Fibroblast of pulmonary artery (primary cell): ENCODE measurements at regions not wholly inside any gene's neighbourhood (a gene's known extent, or its start where the extent isn't known, plus 50 kb on each side); places are given as distances from the start of the nearest gene placed in this dataset.
A peak's percentile ranks its signal among the peaks of the same experiment; 100 is the strongest.

ENCODE experiments used
- DNase-seq: peaks from one replicate; pipeline ENCODE4 v3.0.0-alpha.2; 2010; ENCODE audit warnings: low read depth
- H3K4me3 ChIP-seq: replicated peaks from 2 replicates; pipeline ENCODE4 v1.5.1; 2011; ENCODE audit warnings: low read depth, mild to moderate bottlenecking, control low read depth, low read length, moderate library complexity
- TF ChIP-seq, protein P1 (sequence below): IDR thresholded peaks from 2 replicates; pipeline ENCODE4 v1.5.1; 2011; ENCODE audit warnings: mild to moderate bottlenecking, control low read depth, low read length, inconsistent platforms; ENCODE audit errors: missing control alignments

DNA sequence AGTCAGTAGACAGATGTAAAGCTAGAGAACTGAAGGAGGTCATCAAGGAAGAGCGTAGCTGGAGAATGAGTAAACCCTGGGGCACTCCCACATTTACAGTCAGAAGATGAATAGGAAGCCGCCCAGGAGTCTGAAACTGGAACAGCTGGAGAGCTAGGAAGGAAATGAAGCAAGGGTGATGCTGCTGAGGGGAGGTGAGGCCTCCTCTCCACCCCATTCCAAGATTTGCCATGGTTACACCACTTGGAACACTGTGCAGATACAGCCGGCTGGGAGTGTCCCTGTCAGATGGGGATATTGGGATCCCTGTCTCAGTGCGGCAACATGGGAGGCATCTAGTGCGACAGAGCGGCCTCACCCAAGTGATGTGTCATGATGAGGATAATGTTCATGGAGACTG is 51.8 kb upstream of the GPI start:
- TF ChIP-seq, protein P1, sequence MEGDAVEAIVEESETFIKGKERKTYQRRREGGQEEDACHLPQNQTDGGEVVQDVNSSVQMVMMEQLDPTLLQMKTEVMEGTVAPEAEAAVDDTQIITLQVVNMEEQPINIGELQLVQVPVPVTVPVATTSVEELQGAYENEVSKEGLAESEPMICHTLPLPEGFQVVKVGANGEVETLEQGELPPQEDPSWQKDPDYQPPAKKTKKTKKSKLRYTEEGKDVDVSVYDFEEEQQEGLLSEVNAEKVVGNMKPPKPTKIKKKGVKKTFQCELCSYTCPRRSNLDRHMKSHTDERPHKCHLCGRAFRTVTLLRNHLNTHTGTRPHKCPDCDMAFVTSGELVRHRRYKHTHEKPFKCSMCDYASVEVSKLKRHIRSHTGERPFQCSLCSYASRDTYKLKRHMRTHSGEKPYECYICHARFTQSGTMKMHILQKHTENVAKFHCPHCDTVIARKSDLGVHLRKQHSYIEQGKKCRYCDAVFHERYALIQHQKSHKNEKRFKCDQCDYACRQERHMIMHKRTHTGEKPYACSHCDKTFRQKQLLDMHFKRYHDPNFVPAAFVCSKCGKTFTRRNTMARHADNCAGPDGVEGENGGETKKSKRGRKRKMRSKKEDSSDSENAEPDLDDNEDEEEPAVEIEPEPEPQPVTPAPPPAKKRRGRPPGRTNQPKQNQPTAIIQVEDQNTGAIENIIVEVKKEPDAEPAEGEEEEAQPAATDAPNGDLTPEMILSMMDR = no peak
- no peak overlapping the region for H3K4me3 ChIP-seq
- peak; percentile 91 for DNase-seq

DNA sequence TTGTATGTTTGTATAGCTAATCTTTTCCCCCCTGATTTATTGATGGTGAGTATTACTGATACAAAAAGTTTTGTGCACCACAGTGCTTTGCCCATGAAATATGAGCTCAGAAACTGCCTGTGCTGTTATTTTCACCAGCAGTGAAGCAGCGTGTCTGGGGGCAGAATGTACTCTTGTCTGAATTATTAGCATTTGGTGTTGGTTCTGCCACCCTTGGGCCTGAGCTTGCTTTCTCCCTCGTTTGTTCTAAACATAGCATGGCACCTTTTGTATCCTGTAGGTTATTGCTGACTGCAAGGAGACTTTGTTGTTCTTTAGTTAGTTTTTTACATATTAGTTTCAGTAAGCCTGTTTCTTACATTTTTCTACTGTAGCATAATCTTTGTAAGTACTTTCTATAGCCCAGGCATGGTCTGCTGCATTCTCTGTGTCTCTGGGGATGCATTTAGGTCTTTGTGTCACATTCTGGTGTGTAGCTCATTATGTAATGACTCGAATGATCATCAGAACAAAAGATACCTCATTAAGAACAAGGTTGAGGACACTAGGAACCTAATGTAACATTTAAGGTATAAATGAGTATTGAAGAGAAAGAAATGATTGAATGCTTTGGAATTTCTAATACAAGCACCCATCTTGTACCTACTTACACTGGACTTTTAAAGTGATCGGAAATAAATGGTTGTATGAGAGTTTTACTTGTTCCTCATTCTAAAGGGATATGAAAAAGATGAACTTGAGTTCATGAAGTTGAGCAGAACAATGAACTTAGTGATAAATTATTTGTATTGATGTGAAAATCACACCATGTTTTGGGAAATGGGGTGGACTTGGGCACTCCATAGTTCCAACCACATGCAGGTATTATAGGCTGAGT is 50.3 kb upstream of the GPI start:
- TF ChIP-seq, protein P1 = no peak
- no peak for DNase-seq

More for the DNA sequence above, 50.3 kb upstream of the GPI start:
- H3K4me3 ChIP-seq = no peak overlapping the region
